GM18861 (cell line): ENCODE measurements at regions not wholly inside any gene's neighbourhood (a gene's known extent, or its start where the extent isn't known, plus 50 kb on each side); places are given as distances from the start of the nearest gene placed in this dataset.
"Not testable (repeated sequence)": the region's sequence is repeated elsewhere in the genome, so short reads cannot be mapped to it uniquely, and the experiment has no call there.

Experiments
- ATAC-seq: cut with Tn5 transposase; IDR thresholded peaks from one replicate; pipeline ENCODE4 v1.9.1; 2021; ENCODE audit not compliant: unreplicated experiment

- no peak for ATAC-seq
Observed at GRCh38 chr5:135279328-135279727, 119.7 kb downstream of the MACROH2A1 start.

- no peak for ATAC-seq
Observed at GRCh38 chr5:135276151-135276550, 122.9 kb downstream of the MACROH2A1 start.

GRCh38 chr5:135273212-135273611 lies 125.8 kb downstream of the MACROH2A1 start:
- ATAC-seq: no peak

- ATAC-seq: no peak
Observed at GRCh38 chr5:135272311-135272805, 126.7 kb downstream of the MACROH2A1 start.

GRCh38 chr5:135271533-135272310 lies 127.3 kb downstream of the MACROH2A1 start:
- ATAC-seq: no peak

- ATAC-seq: no peak
Observed at GRCh38 chr5:135269931-135270421, 129.1 kb downstream of the MACROH2A1 start.

GRCh38 chr5:135269199-135269598 lies 129.8 kb downstream of the MACROH2A1 start:
- ATAC-seq: no peak

GRCh38 chr5:135266975-135267374 lies 132.1 kb downstream of the MACROH2A1 start:
- ATAC-seq: no peak

GRCh38 chr5:135266303-135266635 lies 132.8 kb downstream of the MACROH2A1 start:
- no peak for ATAC-seq

GRCh38 chr5:135265497-135266302 lies 133.3 kb downstream of the MACROH2A1 start:
- ATAC-seq: no peak

- ATAC-seq: no peak
Observed at GRCh38 chr5:135264451-135265440, 134.3 kb downstream of the MACROH2A1 start.

- ATAC-seq: no peak
Observed at GRCh38 chr5:135263022-135263668, 135.9 kb downstream of the MACROH2A1 start.

GRCh38 chr5:135262364-135262763 lies 136.7 kb downstream of the MACROH2A1 start:
- no peak for ATAC-seq

- ATAC-seq: not testable (repeated sequence)
Observed at GRCh38 chr5:135260108-135260507, 138.9 kb downstream of the MACROH2A1 start.

- no peak for ATAC-seq
Observed at GRCh38 chr5:135255461-135256178, 143.4 kb downstream of the MACROH2A1 start.

GRCh38 chr5:135254183-135254582 lies 144.8 kb downstream of the MACROH2A1 start:
- no peak for ATAC-seq

GRCh38 chr5:135253601-135254178 lies 145.3 kb downstream of the MACROH2A1 start:
- ATAC-seq: no peak

- ATAC-seq: no peak
Observed at GRCh38 chr5:135251093-135251492, 147.9 kb downstream of the MACROH2A1 start.

- no peak for ATAC-seq
Observed at GRCh38 chr5:135250671-135251070, 148.4 kb downstream of the MACROH2A1 start.
